ENCODE measurements at regions not wholly inside any gene's neighbourhood (a gene's known extent, or its start where the extent isn't known, plus 50 kb on each side); places are given as distances from the start of the nearest gene placed in this dataset.
"Not testable (repeated sequence)": the region's sequence is repeated elsewhere in the genome, so short reads cannot be mapped to it uniquely, and the experiment has no call there.

GRCh38 chr2:102871707-102872106 is 109.9 kb downstream of the TMEM182 start:
- H3K4me3 ChIP-seq = no peak overlapping the region
- H3K4me1 ChIP-seq (replicated peaks) = no peaks in the 10 kb centered on the region
- no peaks in the 10 kb centered on the region for H3K36me3 ChIP-seq
- no peak for DNase-seq (ENCODE audit: low spot score)
- no peak overlapping the region for H3K27ac ChIP-seq
- H3K9me3 ChIP-seq = no peaks in the 10 kb centered on the region
- no peaks in the 10 kb centered on the region for H3K27me3 ChIP-seq (replicated peaks; ENCODE audit: insufficient read depth)
- TF ChIP-seq CTCF (IDR thresholded peaks at IDR 0.05) (no peak), POLR2A (IDR thresholded peaks at IDR 0.05) (no peak), POLR2AphosphoS5 (IDR thresholded peaks at IDR 0.05) (no peak)
- intact Hi-C loops (cut with DNase I) = no loop called here
- 79% methylated on average over 4 of the region's 4 CpGs for WGBS

GRCh38 chr2:102872388-102872787 is 110.6 kb downstream of the TMEM182 start:
- WGBS = 62% methylated on average over 2 of the region's 2 CpGs
- intact Hi-C loops (cut with DNase I) = no loop called here
- no peak for TF ChIP-seq POLR2A (IDR thresholded peaks at IDR 0.05)
- TF ChIP-seq CTCF (IDR thresholded peaks at IDR 0.05) = no peak
- TF ChIP-seq POLR2AphosphoS5 (IDR thresholded peaks at IDR 0.05) = no peak

DNA sequence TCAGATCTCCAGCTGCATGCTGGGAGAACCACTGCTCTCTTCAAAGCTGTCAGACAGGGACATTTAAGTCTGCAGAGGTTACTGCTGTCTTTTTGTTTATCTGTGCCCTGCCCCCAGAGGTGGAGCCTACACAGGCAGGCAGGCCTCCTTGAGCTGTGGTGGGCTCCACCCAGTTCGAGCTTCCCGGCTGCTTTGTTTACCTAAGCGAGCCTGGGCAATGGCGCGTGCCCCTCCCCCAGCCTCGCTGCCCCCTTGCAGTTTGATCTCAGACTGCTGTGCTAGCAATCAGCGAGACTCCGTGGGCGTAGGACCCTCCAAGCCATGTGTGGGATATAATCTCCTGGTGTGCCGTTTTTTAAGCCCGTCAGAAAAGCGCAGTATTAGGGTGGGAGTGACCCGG is 117.7 kb downstream of the TMEM182 start:
- H3K27ac ChIP-seq; H3K9me3 ChIP-seq; H3K36me3 ChIP-seq; H3K4me3 ChIP-seq; intact Hi-C loops (cut with DNase I); DNase-seq (ENCODE audit: low spot score); H3K27me3 ChIP-seq (replicated peaks; ENCODE audit: insufficient read depth); H3K4me1 ChIP-seq (replicated peaks): not testable (repeated sequence)
- WGBS = 91% methylated on average over 13 of the region's 13 CpGs

More at GRCh38 chr2:102872388-102872787, 110.6 kb downstream of the TMEM182 start:
- no peaks in the 10 kb centered on the region for H3K27me3 ChIP-seq (replicated peaks; ENCODE audit: insufficient read depth)
- H3K4me1 ChIP-seq (replicated peaks) = no peaks in the 10 kb centered on the region
- H3K4me3 ChIP-seq = no peak overlapping the region
- DNase-seq (ENCODE audit: low spot score) = no peak
- H3K9me3 ChIP-seq = no peaks in the 10 kb centered on the region
- no peak overlapping the region for H3K27ac ChIP-seq
- H3K36me3 ChIP-seq = no peaks in the 10 kb centered on the region

DNA sequence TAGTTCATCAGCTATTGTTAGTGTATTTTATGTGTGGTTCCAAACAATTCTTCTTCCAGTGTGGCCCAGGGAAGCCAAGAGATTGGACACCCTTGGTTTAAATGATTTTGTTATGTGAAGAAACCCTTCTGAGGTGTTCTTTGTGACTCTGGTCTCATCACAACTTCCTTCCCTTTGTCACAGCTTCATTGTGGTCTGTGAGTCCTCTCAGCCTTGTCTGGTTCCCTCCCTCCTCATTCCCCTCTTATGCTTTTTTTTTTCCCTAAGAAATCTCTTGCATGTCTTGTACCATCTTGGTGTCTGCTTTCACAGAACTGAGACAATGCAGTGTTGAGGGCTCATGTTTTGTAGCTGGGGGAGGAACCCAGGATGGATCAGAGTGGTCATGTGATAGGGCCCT is 118.9 kb downstream of the TMEM182 start:
- no peaks in the 10 kb centered on the region for H3K9me3 ChIP-seq
- no peak overlapping the region for H3K4me3 ChIP-seq
- TF ChIP-seq POLR2A (IDR thresholded peaks at IDR 0.05) = no peak
- TF ChIP-seq POLR2AphosphoS5 (IDR thresholded peaks at IDR 0.05) = no peak
- no peak for TF ChIP-seq CTCF (IDR thresholded peaks at IDR 0.05)
- no peaks in the 10 kb centered on the region for H3K27me3 ChIP-seq (replicated peaks; ENCODE audit: insufficient read depth)
- intact Hi-C loops (cut with DNase I) = no loop called here
- no peak overlapping the region for H3K27ac ChIP-seq
- no peaks in the 10 kb centered on the region for H3K4me1 ChIP-seq (replicated peaks)
- no peak for DNase-seq (ENCODE audit: low spot score)
- H3K36me3 ChIP-seq = no peaks in the 10 kb centered on the region

GRCh38 chr2:102886216-102886893 is 124.5 kb downstream of the TMEM182 start:
- Histone ChIP-seq H3K27ac (no peak overlapping the region), H3K4me1 (replicated peaks) (no peaks in the 10 kb centered on the region), H3K4me3 (no peak overlapping the region), H3K9me3 (no peaks in the 10 kb centered on the region), H3K27me3 (replicated peaks; ENCODE audit: insufficient read depth) (no peaks in the 10 kb centered on the region), H3K36me3 (no peaks in the 10 kb centered on the region)
- 63% methylated on average over 3 of the region's 3 CpGs for WGBS
- TF ChIP-seq CTCF (IDR thresholded peaks at IDR 0.05) (no peak), POLR2A (IDR thresholded peaks at IDR 0.05) (no peak), POLR2AphosphoS5 (IDR thresholded peaks at IDR 0.05) (no peak)
- intact Hi-C loops (cut with DNase I) = no loop called here
- DNase-seq (ENCODE audit: low spot score) = no peak
